Natural killer cell (primary cell): ENCODE measurements at regions not wholly inside any gene's neighbourhood (a gene's known extent, or its start where the extent isn't known, plus 50 kb on each side); places are given as distances from the start of the nearest gene placed in this dataset.
"Not testable (repeated sequence)": the region's sequence is repeated elsewhere in the genome, so short reads cannot be mapped to it uniquely, and the experiment has no call there.

Experiments
- ATAC-seq, 3 donors: fragments of 150-1000 bp in 2 of 3; fragments of 200-7000 bp in 1 of 3; cut with Tn5 transposase; 1 replicate in 1 of 3; 2 replicates in 2 of 3; pipeline ENCODE4 v1.10.0; 2021; ENCODE audit warnings: mild to moderate bottlenecking in 2 of 3, moderate library complexity in 2 of 3
- DNase-seq, 2 donors: peaks; one replicate each; pipeline versions ENCODE4 v3.0.0 to v3.0.0-alpha.2; 2013 to 2021; ENCODE audit warnings: mixed read lengths in 1 of 2
- H3K27ac ChIP-seq: one replicate; pipeline ENCODE4 v1.5.1; 2013; ENCODE audit warnings: mild to moderate bottlenecking, low read length
- H3K27me3 ChIP-seq: one replicate; pipeline ENCODE4 v1.6.1; 2013; ENCODE audit warnings: low read length; ENCODE audit not compliant: control insufficient read depth, insufficient read depth
- H3K36me3 ChIP-seq: one replicate; pipeline ENCODE4 v1.6.1; 2013; ENCODE audit warnings: low read length; ENCODE audit not compliant: control insufficient read depth, insufficient read depth
- H3K4me1 ChIP-seq: one replicate; pipeline ENCODE4 v1.6.1; 2013; ENCODE audit warnings: low read length; ENCODE audit not compliant: control insufficient read depth, insufficient read depth
- H3K4me3 ChIP-seq: one replicate; pipeline ENCODE4 v1.5.1; 2013; ENCODE audit warnings: low read length
- H3K9me3 ChIP-seq: one replicate; pipeline ENCODE4 v1.6.1; 2013; ENCODE audit warnings: low read length; ENCODE audit not compliant: control insufficient read depth, insufficient read depth
- H3K27ac Mint-ChIP-seq, 2 donors: one replicate each; pipeline ENCODE4 v1.8.0; 2022; ENCODE audit warnings: mild to moderate bottlenecking in 2 of 2, mixed read lengths in 2 of 2, moderate library complexity in 1 of 2
- H3K27me3 Mint-ChIP-seq, 2 donors: one replicate each; pipeline ENCODE4 v1.8.0; 2022; ENCODE audit warnings: low read depth in 2 of 2, mixed read lengths in 2 of 2
- H3K36me3 Mint-ChIP-seq: one replicate; pipeline ENCODE4 v1.8.0; 2022; ENCODE audit warnings: mixed read lengths
- H3K4me1 Mint-ChIP-seq, 2 donors: one replicate each; pipeline ENCODE4 v1.8.0; 2022; ENCODE audit warnings: mixed read lengths in 2 of 2
- H3K4me3 Mint-ChIP-seq: one replicate; pipeline ENCODE4 v1.8.0; 2022; ENCODE audit warnings: mild to moderate bottlenecking, moderate library complexity, mixed read lengths
- H3K9me3 Mint-ChIP-seq, 2 donors: one replicate each; pipeline ENCODE4 v1.8.0; 2022; ENCODE audit warnings: mixed read lengths in 2 of 2
- WGBS: methylation state at CpG from one replicate; pipeline ENCODE4 v1.1.7; 2013; ENCODE audit warnings: missing lambda C conversion rate; ENCODE audit not compliant: insufficient coverage; 5-methylcytosine and 5-hydroxymethylcytosine counted together
- intact Hi-C: fragments of 100-400 bp; cut with micrococcal nuclease; formaldehyde crosslinking; loops from one replicate; pipeline ENCODE4 v1.14.2; 2022
- TF ChIP-seq, protein P1 (sequence below): fragments of 200-600 bp; IDR thresholded peaks from one replicate; pipeline ENCODE4 v1.8.0; 2022; ENCODE audit warnings: antibody characterized with exemption

GRCh38 chr5:12615141-12615820 lies 711.0 kb upstream of the CTNND2 start:
- no peak for ATAC-seq
- Mint-ChIP-seq H3K36me3 (no peaks in the 10 kb centered on the region), H3K9me3 (peaks cover 9 to 16% of the 10 kb centered on the region in 2 donors), H3K27me3 (no peaks in the 10 kb centered on the region), H3K4me1 (no peaks in the 10 kb centered on the region), H3K4me3 (no peak overlapping the region), H3K27ac (no peak overlapping the region)
- Histone ChIP-seq H3K9me3 (peaks cover 3% of the 10 kb centered on the region), H3K27me3 (no peaks in the 10 kb centered on the region), H3K4me3 (no peak overlapping the region), H3K4me1 (no peaks in the 10 kb centered on the region), H3K27ac (no peak overlapping the region), H3K36me3 (no peaks in the 10 kb centered on the region)
- no peak for DNase-seq
- TF ChIP-seq, protein P1, sequence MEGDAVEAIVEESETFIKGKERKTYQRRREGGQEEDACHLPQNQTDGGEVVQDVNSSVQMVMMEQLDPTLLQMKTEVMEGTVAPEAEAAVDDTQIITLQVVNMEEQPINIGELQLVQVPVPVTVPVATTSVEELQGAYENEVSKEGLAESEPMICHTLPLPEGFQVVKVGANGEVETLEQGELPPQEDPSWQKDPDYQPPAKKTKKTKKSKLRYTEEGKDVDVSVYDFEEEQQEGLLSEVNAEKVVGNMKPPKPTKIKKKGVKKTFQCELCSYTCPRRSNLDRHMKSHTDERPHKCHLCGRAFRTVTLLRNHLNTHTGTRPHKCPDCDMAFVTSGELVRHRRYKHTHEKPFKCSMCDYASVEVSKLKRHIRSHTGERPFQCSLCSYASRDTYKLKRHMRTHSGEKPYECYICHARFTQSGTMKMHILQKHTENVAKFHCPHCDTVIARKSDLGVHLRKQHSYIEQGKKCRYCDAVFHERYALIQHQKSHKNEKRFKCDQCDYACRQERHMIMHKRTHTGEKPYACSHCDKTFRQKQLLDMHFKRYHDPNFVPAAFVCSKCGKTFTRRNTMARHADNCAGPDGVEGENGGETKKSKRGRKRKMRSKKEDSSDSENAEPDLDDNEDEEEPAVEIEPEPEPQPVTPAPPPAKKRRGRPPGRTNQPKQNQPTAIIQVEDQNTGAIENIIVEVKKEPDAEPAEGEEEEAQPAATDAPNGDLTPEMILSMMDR = no peak
- 49% methylated on average over 2 of the region's 3 CpGs for WGBS
- intact Hi-C loops = no loop called here

DNA sequence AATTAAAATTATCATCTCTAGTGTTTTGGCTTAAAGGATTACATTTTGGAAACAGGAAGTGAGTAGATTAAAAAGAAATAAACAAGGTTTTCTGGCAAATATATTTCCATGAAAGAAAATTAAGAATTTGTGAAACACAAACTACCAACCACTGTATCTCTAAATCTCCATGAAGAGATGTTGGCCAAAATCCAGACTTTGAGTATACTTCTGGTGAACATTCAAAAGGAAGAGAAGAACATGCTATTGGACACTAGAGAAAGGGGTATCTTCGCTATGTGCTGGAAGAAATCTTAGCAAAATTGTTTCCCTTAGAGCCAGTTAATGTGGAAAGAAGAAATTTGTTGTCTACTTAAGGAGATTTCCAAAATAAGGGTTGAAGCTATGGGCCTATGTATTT lies 710.4 kb upstream of the CTNND2 start:
- DNase-seq (no peak), ATAC-seq (no peak)
- no peaks in the 10 kb centered on the region for H3K36me3 ChIP-seq
- Mint-ChIP-seq H3K36me3 (no peaks in the 10 kb centered on the region), H3K9me3 (peaks cover 6 to 12% of the 10 kb centered on the region in 2 donors), H3K27me3 (no peaks in the 10 kb centered on the region), H3K4me1 (no peaks in the 10 kb centered on the region), H3K27ac (no peak overlapping the region), H3K4me3 (no peak overlapping the region)
- TF ChIP-seq, protein P1 = no peak
- H3K4me3 ChIP-seq = no peak overlapping the region
- H3K9me3 ChIP-seq = peaks cover 3% of the 10 kb centered on the region
- 75% methylated on average over 1 of the region's 1 CpG for WGBS
- H3K27ac ChIP-seq = no peak overlapping the region
- H3K4me1 ChIP-seq = no peaks in the 10 kb centered on the region
- intact Hi-C loops = no loop called here
- no peaks in the 10 kb centered on the region for H3K27me3 ChIP-seq

DNA sequence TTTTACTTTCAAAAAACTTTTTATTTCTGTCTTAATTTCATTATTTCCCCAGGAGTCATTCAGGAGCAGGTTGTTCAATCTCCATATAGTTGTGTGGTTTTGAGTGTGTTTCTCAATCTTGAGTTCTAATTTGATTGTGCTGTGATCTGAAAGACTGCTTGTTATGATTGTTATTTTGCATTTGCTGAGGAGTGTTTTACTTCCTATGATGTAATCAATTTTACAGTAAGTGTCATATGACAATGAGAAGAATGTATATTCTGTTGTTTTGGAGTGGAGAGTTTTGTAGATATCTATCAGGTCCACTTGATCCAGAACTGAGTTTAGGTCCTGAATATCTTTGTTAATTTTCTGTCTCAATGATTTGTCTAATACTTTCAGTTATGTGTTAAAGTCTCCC lies 706.9 kb upstream of the CTNND2 start:
- Histone ChIP-seq H3K9me3 (peaks cover 3% of the 10 kb centered on the region), H3K4me3 (no peak overlapping the region), H3K27ac (no peak overlapping the region), H3K27me3 (no peaks in the 10 kb centered on the region), H3K4me1 (no peaks in the 10 kb centered on the region), H3K36me3 (no peaks in the 10 kb centered on the region)
- intact Hi-C loops = no loop called here
- H3K36me3 Mint-ChIP-seq = no peaks in the 10 kb centered on the region
- ATAC-seq (no peak), DNase-seq (no peak)
- H3K9me3 Mint-ChIP-seq = peaks cover 9% of the 10 kb centered on the region in 2 donors
- no peak overlapping the region for H3K4me3 Mint-ChIP-seq
- no peaks in the 10 kb centered on the region for H3K27me3 Mint-ChIP-seq
- H3K4me1 Mint-ChIP-seq = no peaks in the 10 kb centered on the region
- H3K27ac Mint-ChIP-seq = no peak overlapping the region
- TF ChIP-seq, protein P1 = no peak

DNA sequence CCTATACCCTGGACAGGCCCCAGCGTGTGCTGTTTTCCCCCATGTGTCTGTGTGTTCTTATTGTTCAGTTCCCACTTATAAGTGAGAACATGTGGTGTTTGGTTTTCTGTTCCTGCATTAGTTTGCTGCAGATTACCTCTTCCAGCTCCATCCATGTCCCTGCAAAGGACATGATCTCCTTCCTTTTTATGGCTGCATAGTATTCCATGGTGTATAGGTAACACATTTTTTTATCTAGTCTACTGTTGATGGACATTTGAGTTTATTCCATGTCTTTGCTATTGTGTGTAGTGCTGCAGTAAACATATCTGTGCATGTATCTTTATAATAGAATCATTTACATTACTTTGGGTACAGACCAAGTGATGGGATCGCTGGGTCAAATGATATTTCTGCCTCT lies 703.6 kb upstream of the CTNND2 start:
- H3K9me3 ChIP-seq, H3K36me3 Mint-ChIP-seq, H3K27me3 Mint-ChIP-seq, H3K27ac Mint-ChIP-seq, ATAC-seq, H3K4me3 Mint-ChIP-seq, H3K27ac ChIP-seq, H3K27me3 ChIP-seq, H3K4me1 Mint-ChIP-seq, H3K4me1 ChIP-seq, DNase-seq, H3K36me3 ChIP-seq, intact Hi-C loops, H3K4me3 ChIP-seq: not testable (repeated sequence)
- peaks cover 12 to 13% of the 10 kb centered on the region in 2 donors for H3K9me3 Mint-ChIP-seq
- no CpG with 5 or more reads among the region's 2 CpGs for WGBS
